Thyroid gland (tissue), 4 donors: ENCODE measurements at regions not wholly inside any gene's neighbourhood (a gene's known extent, or its start where the extent isn't known, plus 50 kb on each side); places are given as distances from the start of the nearest gene placed in this dataset.

ENCODE experiments used
- DNase-seq, 2 donors: peaks; one replicate each; pipeline ENCODE4 v3.0.0-alpha.2; 2019
- H3K27ac ChIP-seq, 3 donors: fragments of 200-600 bp; sonication (generic); 1 replicate in 2 of 3; 2 replicates in 1 of 3; pipeline ENCODE4 v1.5.1; 2016 to 2019; ENCODE audit warnings: mild to moderate bottlenecking in 1 of 3, moderate library complexity in 1 of 3
- H3K27me3 ChIP-seq: fragments of 200-600 bp; sonication (generic); one replicate; pipeline ENCODE4 v1.5.1; 2019
- H3K36me3 ChIP-seq, 2 donors: fragments of 200-600 bp; sonication (generic); one replicate each; pipeline ENCODE4 v1.5.1; 2016 to 2019
- H3K4me1 ChIP-seq, 2 donors: fragments of 200-600 bp; sonication (generic); one replicate each; pipeline ENCODE4 v1.5.1; 2017 to 2019
- H3K4me3 ChIP-seq, 3 donors: fragments of 200-600 bp; sonication (generic); replicated peaks in 1 of 3; 1 replicate in 2 of 3; 2 replicates in 1 of 3; pipeline ENCODE4 v1.5.1; 2016; ENCODE audit warnings: mild to moderate bottlenecking in 1 of 3
- H3K9me3 ChIP-seq: fragments of 200-600 bp; sonication (generic); one replicate; pipeline ENCODE4 v1.5.1; 2017
- CTCF ChIP-seq, 6 experiments: fragments of 200-600 bp in 3 of 6; fragments of 450-650 bp in 3 of 6; sonication (generic) in 3 of 6; IDR thresholded peaks; one replicate each; pipeline ENCODE4 v1.5.1; 2016 to 2019; ENCODE audit warnings: antibody characterized with exemption in 6 of 6, mild to moderate bottlenecking in 2 of 6, inconsistent platforms in 1 of 6, moderate library complexity in 1 of 6
- POLR2A ChIP-seq, 2 donors: fragments of 450-650 bp; IDR thresholded peaks; one replicate each; pipeline ENCODE4 v1.6.1; 2017; ENCODE audit warnings: antibody characterized with exemption in 2 of 2, mild to moderate bottlenecking in 2 of 2, moderate library complexity in 1 of 2
- WGBS, 2 donors: methylation state at CpG; one replicate each; pipeline ENCODE4 v1.1.5; 2017; 5-methylcytosine and 5-hydroxymethylcytosine counted together
- intact Hi-C: fragments of 100-400 bp; cut with DNase I; formaldehyde crosslinking; loops from one replicate; pipeline ENCODE4 v1.15.1; 2023

GRCh38 chr13:48181482-48182145, 51.4 kb upstream of the ITM2B start:
- DNase-seq: no peak
- Histone ChIP-seq H3K36me3 (no peaks in the 10 kb centered on the region), H3K9me3 (no peaks in the 10 kb centered on the region), H3K4me1 (no peaks in the 10 kb centered on the region), H3K4me3 (no peak overlapping the region), H3K27ac (no peak overlapping the region), H3K27me3 (no peaks in the 10 kb centered on the region)
- intact Hi-C loops: no loop called here
- WGBS, 2 donors: 83 to 89% methylated on average over 5 of the region's 5 CpGs
- no peak for TF ChIP-seq CTCF (IDR thresholded peaks at IDR 0.05)
- TF ChIP-seq POLR2A (IDR thresholded peaks at IDR 0.05): no peak

DNA sequence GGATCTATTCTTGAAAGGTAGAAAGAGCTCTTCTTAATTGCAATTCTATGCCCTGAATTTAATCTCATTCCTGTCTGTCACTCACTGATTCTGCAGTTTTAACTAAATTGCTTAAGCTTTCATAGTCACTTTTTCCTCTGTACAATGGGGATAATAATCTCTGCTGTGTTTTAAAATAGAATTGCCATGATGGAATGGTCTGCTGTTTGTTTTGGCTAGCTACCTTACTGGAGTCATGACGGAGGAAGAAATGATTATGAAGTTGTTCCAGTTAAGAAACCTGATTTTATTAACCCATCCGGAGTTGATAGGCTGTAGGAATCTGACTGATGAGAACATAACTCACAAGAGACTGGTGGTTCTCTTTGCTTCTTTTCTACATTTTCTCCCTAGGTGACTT, 54.9 kb upstream of the ITM2B start:
- intact Hi-C loops: no loop called here
- H3K9me3 ChIP-seq: no peaks in the 10 kb centered on the region
- no peaks in the 10 kb centered on the region for H3K27me3 ChIP-seq
- DNase-seq: no peak
- no peak overlapping the region for H3K4me3 ChIP-seq
- H3K27ac ChIP-seq: no peak overlapping the region
- no peaks in the 10 kb centered on the region for H3K4me1 ChIP-seq
- TF ChIP-seq CTCF (IDR thresholded peaks at IDR 0.05) (no peak), POLR2A (IDR thresholded peaks at IDR 0.05) (no peak)
- 65 to 72% methylated on average over 2 of the region's 2 CpGs for WGBS, 2 donors
- no peaks in the 10 kb centered on the region for H3K36me3 ChIP-seq

GRCh38 chr13:48176781-48177180, 56.2 kb upstream of the ITM2B start:
- TF ChIP-seq POLR2A (IDR thresholded peaks at IDR 0.05) (no peak), CTCF (IDR thresholded peaks at IDR 0.05) (no peak)
- WGBS, 2 donors: 94% methylated on average over 6 of the region's 6 CpGs
- H3K4me1 ChIP-seq: no peaks in the 10 kb centered on the region
- H3K36me3 ChIP-seq: no peaks in the 10 kb centered on the region
- H3K9me3 ChIP-seq: no peaks in the 10 kb centered on the region
- intact Hi-C loops: no loop called here
- H3K27ac ChIP-seq: no peak overlapping the region
- H3K27me3 ChIP-seq: no peaks in the 10 kb centered on the region
- DNase-seq: no peak
- H3K4me3 ChIP-seq: no peak overlapping the region

DNA sequence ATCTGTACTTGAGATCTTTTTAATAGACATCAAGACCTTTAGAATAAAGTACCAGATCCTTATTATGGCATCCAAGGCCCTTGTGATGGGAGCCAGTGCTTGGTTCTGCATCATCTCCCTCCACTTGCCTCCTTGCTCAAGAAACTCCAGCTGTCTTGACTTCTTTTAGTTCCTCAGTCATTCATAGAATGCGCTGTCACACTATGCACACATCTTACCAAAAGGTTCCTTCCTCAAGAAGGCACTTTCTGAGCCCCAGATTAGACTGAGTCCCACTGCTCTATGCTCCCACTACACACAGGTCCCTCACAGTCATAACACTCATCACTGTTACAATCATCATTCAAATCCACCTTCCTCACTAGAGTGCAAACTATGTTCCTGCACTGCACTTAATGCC, 57.8 kb upstream of the ITM2B start:
- H3K36me3 ChIP-seq: no peaks in the 10 kb centered on the region
- no peaks in the 10 kb centered on the region for H3K27me3 ChIP-seq
- H3K9me3 ChIP-seq: no peaks in the 10 kb centered on the region
- H3K27ac ChIP-seq: no peak overlapping the region
- WGBS, 2 donors: 91 to 95% methylated on average over 1 of the region's 1 CpG
- intact Hi-C loops: no loop called here
- TF ChIP-seq CTCF (IDR thresholded peaks at IDR 0.05) (no peak), POLR2A (IDR thresholded peaks at IDR 0.05) (no peak)
- H3K4me3 ChIP-seq: no peak overlapping the region
- H3K4me1 ChIP-seq: no peaks in the 10 kb centered on the region
- no peak for DNase-seq

DNA sequence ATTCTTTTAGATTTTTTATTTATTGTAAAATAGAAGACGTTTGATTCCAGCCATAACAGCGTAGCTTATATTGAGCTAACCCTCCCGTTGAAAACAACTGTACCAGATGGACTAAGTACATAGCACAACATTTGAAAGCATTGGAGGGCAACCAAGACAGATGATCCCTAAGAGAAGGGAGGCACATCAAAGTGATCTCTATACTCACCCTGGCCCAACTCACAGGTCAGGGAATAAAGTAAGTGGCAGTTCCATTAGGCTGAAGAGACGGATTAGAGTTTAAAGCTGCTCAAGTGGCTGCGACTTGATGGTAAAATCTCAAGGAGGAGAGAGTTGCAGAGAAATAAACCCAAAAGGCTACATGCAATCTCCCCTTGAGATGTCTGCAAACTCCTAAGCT, 65.1 kb upstream of the ITM2B start:
- no peaks in the 10 kb centered on the region for H3K4me1 ChIP-seq
- no peaks in the 10 kb centered on the region for H3K9me3 ChIP-seq
- no peaks in the 10 kb centered on the region for H3K27me3 ChIP-seq
- no peak overlapping the region for H3K27ac ChIP-seq
- H3K36me3 ChIP-seq: no peaks in the 10 kb centered on the region
- TF ChIP-seq CTCF (IDR thresholded peaks at IDR 0.05) (no peak), POLR2A (IDR thresholded peaks at IDR 0.05) (no peak)
- intact Hi-C loops: no loop called here
- DNase-seq: no peak
- no peak overlapping the region for H3K4me3 ChIP-seq
- 43 to 54% methylated on average over 5 of the region's 5 CpGs for WGBS, 2 donors
